ENCODE measurements at regions not wholly inside any gene's neighbourhood (a gene's known extent, or its start where the extent isn't known, plus 50 kb on each side); places are given as distances from the start of the nearest gene placed in this dataset.
A peak's percentile ranks its signal among the peaks of the same experiment; 100 is the strongest.

- Histone ChIP-seq H3K9ac (ENCODE audit: low read depth in 1 of 3, low read length in 3 of 3) (no peak overlapping the region), H3K4me1 (ENCODE audit: control insufficient read depth in 3 of 3, insufficient read depth in 3 of 3, low read length in 3 of 3) (peaks cover 0 to 4% (median 4%) of the 10 kb centered on the region in 3 donors), H3K9me3 (ENCODE audit: control insufficient read depth in 3 of 3, low read length in 3 of 3) (no peaks in the 10 kb centered on the region), H3K36me3 (ENCODE audit: control insufficient read depth in 3 of 3, insufficient read depth in 3 of 3, low read length in 3 of 3) (no peaks in the 10 kb centered on the region), H3K4me3 (ENCODE audit: low read length in 3 of 3) (no peak overlapping the region), H3K27me3 (ENCODE audit: control insufficient read depth in 3 of 3, insufficient read depth in 3 of 3, low read length in 3 of 3) (peaks cover 0 to 7% (median 0%) of the 10 kb centered on the region in 3 donors), H3K27ac (ENCODE audit: low read depth, low read length) (no peak overlapping the region)
Observed at GRCh38 chr5:135695656-135696313, 117.0 kb upstream of the CXCL14 start.

GRCh38 chr5:135694906-135695305, 116.1 kb upstream of the CXCL14 start:
- no peaks in the 10 kb centered on the region for H3K36me3 ChIP-seq (ENCODE audit: control insufficient read depth in 3 of 3, insufficient read depth in 3 of 3, low read length in 3 of 3)
- peaks cover 0 to 7% (median 4%) of the 10 kb centered on the region in 3 donors for H3K27me3 ChIP-seq (ENCODE audit: control insufficient read depth in 3 of 3, insufficient read depth in 3 of 3, low read length in 3 of 3)
- peaks cover 0 to 4% (median 4%) of the 10 kb centered on the region in 3 donors for H3K4me1 ChIP-seq (ENCODE audit: control insufficient read depth in 3 of 3, insufficient read depth in 3 of 3, low read length in 3 of 3)
- no peak overlapping the region for H3K27ac ChIP-seq (ENCODE audit: low read depth, low read length)
- no peaks in the 10 kb centered on the region for H3K9me3 ChIP-seq (ENCODE audit: control insufficient read depth in 3 of 3, low read length in 3 of 3)
- no peak overlapping the region for H3K4me3 ChIP-seq (ENCODE audit: low read length in 3 of 3)
- no peak overlapping the region for H3K9ac ChIP-seq (ENCODE audit: low read depth in 1 of 3, low read length in 3 of 3)

GRCh38 chr5:135694012-135694411, 115.2 kb upstream of the CXCL14 start:
- no peak overlapping the region for H3K4me3 ChIP-seq (ENCODE audit: low read length in 3 of 3)
- H3K36me3 ChIP-seq (ENCODE audit: control insufficient read depth in 3 of 3, insufficient read depth in 3 of 3, low read length in 3 of 3): no peaks in the 10 kb centered on the region
- H3K4me1 ChIP-seq (ENCODE audit: control insufficient read depth in 3 of 3, insufficient read depth in 3 of 3, low read length in 3 of 3): peaks cover 0 to 4% (median 4%) of the 10 kb centered on the region in 3 donors
- H3K9me3 ChIP-seq (ENCODE audit: control insufficient read depth in 3 of 3, low read length in 3 of 3): no peaks in the 10 kb centered on the region
- no peak overlapping the region for H3K9ac ChIP-seq (ENCODE audit: low read depth in 1 of 3, low read length in 3 of 3)
- no peak overlapping the region for H3K27ac ChIP-seq (ENCODE audit: low read depth, low read length)
- H3K27me3 ChIP-seq (ENCODE audit: control insufficient read depth in 3 of 3, insufficient read depth in 3 of 3, low read length in 3 of 3): peaks cover 0 to 7% (median 4%) of the 10 kb centered on the region in 3 donors

GRCh38 chr5:135693371-135693955, 114.7 kb upstream of the CXCL14 start:
- H3K9me3 ChIP-seq (ENCODE audit: control insufficient read depth in 3 of 3, low read length in 3 of 3): no peaks in the 10 kb centered on the region
- H3K36me3 ChIP-seq (ENCODE audit: control insufficient read depth in 3 of 3, insufficient read depth in 3 of 3, low read length in 3 of 3): no peaks in the 10 kb centered on the region
- H3K9ac ChIP-seq (ENCODE audit: low read depth in 1 of 3, low read length in 3 of 3): peak overlapping the region in 1 of 3 donors; percentile 8
- H3K4me1 ChIP-seq (ENCODE audit: control insufficient read depth in 3 of 3, insufficient read depth in 3 of 3, low read length in 3 of 3): peaks cover 0 to 4% (median 4%) of the 10 kb centered on the region in 3 donors
- H3K27me3 ChIP-seq (ENCODE audit: control insufficient read depth in 3 of 3, insufficient read depth in 3 of 3, low read length in 3 of 3): peaks cover 0 to 7% (median 4%) of the 10 kb centered on the region in 3 donors
- H3K27ac ChIP-seq (ENCODE audit: low read depth, low read length): no peak overlapping the region
- no peak overlapping the region for H3K4me3 ChIP-seq (ENCODE audit: low read length in 3 of 3)

- H3K4me3 ChIP-seq (ENCODE audit: low read length in 3 of 3): no peak overlapping the region
- H3K9ac ChIP-seq (ENCODE audit: low read depth in 1 of 3, low read length in 3 of 3): no peak overlapping the region
- peaks cover 0 to 4% (median 3%) of the 10 kb centered on the region in 3 donors for H3K4me1 ChIP-seq (ENCODE audit: control insufficient read depth in 3 of 3, insufficient read depth in 3 of 3, low read length in 3 of 3)
- H3K9me3 ChIP-seq (ENCODE audit: control insufficient read depth in 3 of 3, low read length in 3 of 3): no peaks in the 10 kb centered on the region
- H3K27me3 ChIP-seq (ENCODE audit: control insufficient read depth in 3 of 3, insufficient read depth in 3 of 3, low read length in 3 of 3): peaks cover 0 to 4% (median 4%) of the 10 kb centered on the region in 3 donors
- no peaks in the 10 kb centered on the region for H3K36me3 ChIP-seq (ENCODE audit: control insufficient read depth in 3 of 3, insufficient read depth in 3 of 3, low read length in 3 of 3)
- H3K27ac ChIP-seq (ENCODE audit: low read depth, low read length): no peak overlapping the region
Observed at GRCh38 chr5:135691044-135691443, 112.3 kb upstream of the CXCL14 start.

GRCh38 chr5:135690466-135690865, 111.7 kb upstream of the CXCL14 start:
- Histone ChIP-seq H3K27me3 (ENCODE audit: control insufficient read depth in 3 of 3, insufficient read depth in 3 of 3, low read length in 3 of 3) (peaks cover 0 to 4% (median 0%) of the 10 kb centered on the region in 3 donors), H3K4me3 (ENCODE audit: low read length in 3 of 3) (no peak overlapping the region), H3K9me3 (ENCODE audit: control insufficient read depth in 3 of 3, low read length in 3 of 3) (no peaks in the 10 kb centered on the region), H3K9ac (ENCODE audit: low read depth in 1 of 3, low read length in 3 of 3) (no peak overlapping the region), H3K4me1 (ENCODE audit: control insufficient read depth in 3 of 3, insufficient read depth in 3 of 3, low read length in 3 of 3) (no peaks in the 10 kb centered on the region), H3K27ac (ENCODE audit: low read depth, low read length) (no peak overlapping the region), H3K36me3 (ENCODE audit: control insufficient read depth in 3 of 3, insufficient read depth in 3 of 3, low read length in 3 of 3) (no peaks in the 10 kb centered on the region)

GRCh38 chr5:135689506-135689905, 110.7 kb upstream of the CXCL14 start:
- Histone ChIP-seq H3K36me3 (ENCODE audit: control insufficient read depth in 3 of 3, insufficient read depth in 3 of 3, low read length in 3 of 3) (no peaks in the 10 kb centered on the region), H3K4me3 (ENCODE audit: low read length in 3 of 3) (no peak overlapping the region), H3K9ac (ENCODE audit: low read depth in 1 of 3, low read length in 3 of 3) (no peak overlapping the region), H3K4me1 (ENCODE audit: control insufficient read depth in 3 of 3, insufficient read depth in 3 of 3, low read length in 3 of 3) (no peaks in the 10 kb centered on the region), H3K27ac (ENCODE audit: low read depth, low read length) (no peak overlapping the region), H3K27me3 (ENCODE audit: control insufficient read depth in 3 of 3, insufficient read depth in 3 of 3, low read length in 3 of 3) (peaks cover 0 to 4% (median 0%) of the 10 kb centered on the region in 3 donors), H3K9me3 (ENCODE audit: control insufficient read depth in 3 of 3, low read length in 3 of 3) (no peaks in the 10 kb centered on the region)

GRCh38 chr5:135688385-135688784, 109.6 kb upstream of the CXCL14 start:
- Histone ChIP-seq H3K27ac (ENCODE audit: low read depth, low read length) (no peak overlapping the region), H3K27me3 (ENCODE audit: control insufficient read depth in 3 of 3, insufficient read depth in 3 of 3, low read length in 3 of 3) (peaks cover 0 to 4% (median 0%) of the 10 kb centered on the region in 3 donors), H3K36me3 (ENCODE audit: control insufficient read depth in 3 of 3, insufficient read depth in 3 of 3, low read length in 3 of 3) (no peaks in the 10 kb centered on the region), H3K9ac (ENCODE audit: low read depth in 1 of 3, low read length in 3 of 3) (no peak overlapping the region), H3K9me3 (ENCODE audit: control insufficient read depth in 3 of 3, low read length in 3 of 3) (no peaks in the 10 kb centered on the region), H3K4me3 (ENCODE audit: low read length in 3 of 3) (no peak overlapping the region), H3K4me1 (ENCODE audit: control insufficient read depth in 3 of 3, insufficient read depth in 3 of 3, low read length in 3 of 3) (no peaks in the 10 kb centered on the region)

- no peak overlapping the region for H3K9ac ChIP-seq (ENCODE audit: low read depth in 1 of 3, low read length in 3 of 3)
- H3K27me3 ChIP-seq (ENCODE audit: control insufficient read depth in 3 of 3, insufficient read depth in 3 of 3, low read length in 3 of 3): no peaks in the 10 kb centered on the region
- H3K9me3 ChIP-seq (ENCODE audit: control insufficient read depth in 3 of 3, low read length in 3 of 3): peaks cover 0 to 6% (median 3%) of the 10 kb centered on the region in 3 donors
- no peak overlapping the region for H3K27ac ChIP-seq (ENCODE audit: low read depth, low read length)
- no peaks in the 10 kb centered on the region for H3K4me1 ChIP-seq (ENCODE audit: control insufficient read depth in 3 of 3, insufficient read depth in 3 of 3, low read length in 3 of 3)
- no peak overlapping the region for H3K4me3 ChIP-seq (ENCODE audit: low read length in 3 of 3)
- H3K36me3 ChIP-seq (ENCODE audit: control insufficient read depth in 3 of 3, insufficient read depth in 3 of 3, low read length in 3 of 3): no peaks in the 10 kb centered on the region
Observed at GRCh38 chr5:135683189-135683588, 104.4 kb upstream of the CXCL14 start.

GRCh38 chr5:135680713-135681112, 101.9 kb upstream of the CXCL14 start:
- Histone ChIP-seq H3K36me3 (ENCODE audit: control insufficient read depth in 3 of 3, insufficient read depth in 3 of 3, low read length in 3 of 3) (no peaks in the 10 kb centered on the region), H3K27me3 (ENCODE audit: control insufficient read depth in 3 of 3, insufficient read depth in 3 of 3, low read length in 3 of 3) (no peaks in the 10 kb centered on the region), H3K4me1 (ENCODE audit: control insufficient read depth in 3 of 3, insufficient read depth in 3 of 3, low read length in 3 of 3) (no peaks in the 10 kb centered on the region), H3K9ac (ENCODE audit: low read depth in 1 of 3, low read length in 3 of 3) (no peak overlapping the region), H3K4me3 (ENCODE audit: low read length in 3 of 3) (no peak overlapping the region), H3K27ac (ENCODE audit: low read depth, low read length) (no peak overlapping the region), H3K9me3 (ENCODE audit: control insufficient read depth in 3 of 3, low read length in 3 of 3) (peaks cover 0 to 14% (median 3%) of the 10 kb centered on the region in 3 donors)

All from skeletal muscle tissue (tissue), 3 donors.